ENCODE measurements at regions not wholly inside any gene's neighbourhood (a gene's known extent, or its start where the extent isn't known, plus 50 kb on each side); places are given as distances from the start of the nearest gene placed in this dataset.

- intact Hi-C loops (cut with micrococcal nuclease) = no loop called here
- peak; percentile 53 for DNase-seq (ENCODE audit: unreplicated experiment)
- Mint-ChIP-seq H3K4me1 (ENCODE audit: insufficient read depth, unreplicated experiment) (no peaks in the 10 kb centered on the region), H3K9me3 (ENCODE audit: unreplicated experiment) (no peaks in the 10 kb centered on the region), H3K36me3 (ENCODE audit: insufficient read depth, unreplicated experiment) (no peaks in the 10 kb centered on the region), H3K27ac (ENCODE audit: low read depth, unreplicated experiment) (no peak overlapping the region), H3K4me3 (ENCODE audit: unreplicated experiment) (no peak overlapping the region), H3K27me3 (ENCODE audit: insufficient read depth, unreplicated experiment) (no peaks in the 10 kb centered on the region)
- peak; percentile 45 for TF ChIP-seq CTCF (IDR thresholded peaks at IDR 0.05; ENCODE audit: unreplicated experiment)
- no TSS peak for BruUV-seq (replicated peaks)
- ChIA-PET POLR2A (interaction anchor here (1.3 to 1.6 kb wide), 2 partner anchors 36 to 115 kb away, joined by 3 to 5 read pairs; no protein-coding TSS in a partner anchor), CTCF (interaction anchor here (0.6 to 8.9 kb wide), 32 partner anchors 11 to 1792 kb away, joined by 3 to 229 read pairs (median 5); partner anchors contain the start of gene STEAP4)
These were observed 50.6 kb upstream of the STEAP4 start for GRCh38 chr7:88357294-88357693.
